GM23338 (cell line): ENCODE measurements at regions not wholly inside any gene's neighbourhood (a gene's known extent, or its start where the extent isn't known, plus 50 kb on each side); places are given as distances from the start of the nearest gene placed in this dataset.

Source experiments
- ATAC-seq: fragments of 200-7000 bp; cut with Tn5 transposase; 3 replicates; pipeline ENCODE4 v1.9.1; 2020
- DNase-seq: peaks from one replicate; pipeline ENCODE4 v3.0.0-alpha.2; 2015; ENCODE audit warnings: low spot score
- H2AFZ ChIP-seq: fragments of 200-600 bp; sonication (generic); 2 replicates; pipeline ENCODE4 v1.8.0; 2016; ENCODE audit warnings: antibody characterized with exemption, mild to moderate bottlenecking, moderate library complexity
- H3F3A ChIP-seq: fragments of 200-600 bp; sonication (generic); replicated peaks from 2 replicates; pipeline ENCODE4 v1.8.0; 2017; ENCODE audit warnings: antibody characterized with exemption, mixed run types, low read depth
- H3K27ac ChIP-seq: fragments of 200-600 bp; sonication (generic); 2 replicates; pipeline ENCODE4 v1.6.1; 2016; ENCODE audit warnings: low read depth
- H3K27me3 ChIP-seq: fragments of 200-600 bp; sonication (generic); 2 replicates; pipeline ENCODE4 v1.8.0; 2016; ENCODE audit warnings: mild to moderate bottlenecking, mixed run types, moderate library complexity; ENCODE audit not compliant: insufficient read depth
- H3K36me3 ChIP-seq: fragments of 200-600 bp; sonication (generic); 2 replicates; pipeline ENCODE4 v1.8.0; 2016; ENCODE audit warnings: mild to moderate bottlenecking; ENCODE audit not compliant: insufficient read depth
- H3K4me1 ChIP-seq: fragments of 200-600 bp; sonication (generic); 2 replicates; pipeline ENCODE4 v1.8.0; 2016; ENCODE audit warnings: mild to moderate bottlenecking, moderate library complexity; ENCODE audit not compliant: insufficient read depth
- H3K4me2 ChIP-seq: fragments of 200-600 bp; sonication (generic); 2 replicates; pipeline ENCODE4 v1.7.1; 2017; ENCODE audit warnings: mixed run types
- H3K4me3 ChIP-seq: fragments of 200-600 bp; sonication (generic); 2 replicates; pipeline ENCODE4 v1.6.1; 2016; ENCODE audit warnings: mixed run types
- H3K79me2 ChIP-seq: fragments of 200-600 bp; sonication (generic); replicated peaks from 2 replicates; pipeline ENCODE4 v1.8.0; 2017; ENCODE audit warnings: mild to moderate bottlenecking; ENCODE audit not compliant: insufficient read depth
- H3K9me2 ChIP-seq: fragments of 200-600 bp; sonication (generic); 2 replicates; pipeline ENCODE4 v1.8.0; 2017; ENCODE audit not compliant: insufficient read depth
- H4K20me1 ChIP-seq: fragments of 200-600 bp; sonication (generic); replicated peaks from 2 replicates; pipeline ENCODE4 v1.8.0; 2017; ENCODE audit warnings: mild to moderate bottlenecking; ENCODE audit not compliant: insufficient read depth
- H3K27ac Mint-ChIP-seq: 2 replicates; pipeline ENCODE4 v1.8.0; 2020; ENCODE audit warnings: inconsistent platforms, mild to moderate bottlenecking, moderate library complexity, mixed read lengths
- H3K27me3 Mint-ChIP-seq: 3 replicates; pipeline ENCODE4 v1.8.0; 2022; ENCODE audit warnings: low read depth, mild to moderate bottlenecking, moderate library complexity, mixed read lengths, inconsistent platforms; ENCODE audit not compliant: insufficient read depth, poor library complexity
- H3K36me3 Mint-ChIP-seq: 3 replicates; pipeline ENCODE4 v1.8.0; 2021; ENCODE audit warnings: low read depth, mild to moderate bottlenecking, inconsistent platforms, moderate library complexity, mixed read lengths
- H3K4me1 Mint-ChIP-seq: 3 replicates; pipeline ENCODE4 v1.8.0; 2020; ENCODE audit warnings: mild to moderate bottlenecking, inconsistent platforms, mixed read lengths
- H3K4me3 Mint-ChIP-seq: 3 replicates; pipeline ENCODE4 v1.8.0; 2021; ENCODE audit warnings: moderate library complexity, mild to moderate bottlenecking, inconsistent platforms, mixed read lengths
- H3K9me3 Mint-ChIP-seq: 3 replicates; pipeline ENCODE4 v1.8.0; 2020; ENCODE audit warnings: moderate library complexity, mild to moderate bottlenecking, inconsistent platforms, mixed read lengths
- CREB1 ChIP-seq: fragments of 250-450 bp; sonication (Bioruptor Pico); IDR thresholded peaks from 2 replicates; pipeline ENCODE4 v1.5.0; 2020; ENCODE audit warnings: low read depth, mild to moderate bottlenecking, moderate library complexity
- CTCF ChIP-seq, 2 experiments: fragments of 200-600 bp in 1 of 2; sonication (generic) in 1 of 2; conservative IDR thresholded peaks; 2 replicates each; pipeline versions ENCODE4 v1.5.1 to v1.6.1; 2016 to 2017; ENCODE audit warnings: antibody characterized with exemption in 2 of 2, low read depth in 2 of 2, mild to moderate bottlenecking in 2 of 2, moderate library complexity in 1 of 2
- ETS1 ChIP-seq: IDR thresholded peaks from 2 replicates; pipeline ENCODE4 v1.6.1; 2016; ENCODE audit warnings: antibody characterized with exemption
- EZH2phosphoT487 ChIP-seq: fragments of 200-600 bp; sonication (generic); IDR thresholded peaks from one replicate; pipeline ENCODE4 v1.8.1; 2018; ENCODE audit warnings: antibody characterized with exemption; ENCODE audit not compliant: unreplicated experiment
- REST ChIP-seq: IDR thresholded peaks from one replicate; pipeline ENCODE4 v1.6.1; 2018; ENCODE audit warnings: antibody characterized with exemption; ENCODE audit not compliant: unreplicated experiment
- STAT1 ChIP-seq: IDR thresholded peaks from one replicate; pipeline ENCODE4 v1.6.1; 2016; ENCODE audit warnings: antibody characterized with exemption; ENCODE audit not compliant: unreplicated experiment
- ZNF331 ChIP-seq: fragments of 250-450 bp; sonication (Bioruptor Pico); IDR thresholded peaks from 2 replicates; pipeline ENCODE4 v1.5.0; 2020; ENCODE audit warnings: low read depth, mild to moderate bottlenecking, moderate library complexity
- ZNF462 ChIP-seq: fragments of 250-450 bp; sonication (Bioruptor Pico); IDR thresholded peaks from 2 replicates; pipeline ENCODE4 v1.5.0; 2020; ENCODE audit warnings: mild to moderate bottlenecking, moderate library complexity

- TF ChIP-seq ZNF462 (CRISPR knock-in tag), result no peak
- TF ChIP-seq CREB1 (CRISPR knock-in tag), result no peak
- TF ChIP-seq REST, result no peak
- TF ChIP-seq ZNF331, result no peak
Observed at GRCh38 chr10:125248489-125248888, 88.1 kb upstream of the CTBP2 start (continued).

GRCh38 chr10:125247576-125247975, 87.2 kb upstream of the CTBP2 start:
- Histone ChIP-seq H4K20me1 (no peaks in the 10 kb centered on the region), H3K27ac (no peak overlapping the region), H3F3A (no peaks in the 10 kb centered on the region), H3K9me2 (peaks cover 2% of the 10 kb centered on the region), H3K4me1 (0 out of 2 replicates have a peak, but pooled peaks cover 4% of the 10 kb centered on the region), H3K4me3 (no peak overlapping the region), H3K36me3 (no peaks in the 10 kb centered on the region), H3K79me2 (no peaks in the 10 kb centered on the region), H3K4me2 (no peak overlapping the region), H3K27me3 (no peaks in the 10 kb centered on the region), H2AFZ (no peak overlapping the region)
- peaks cover 5% of the 10 kb centered on the region for H3K27me3 Mint-ChIP-seq
- ATAC-seq (no peak), DNase-seq (no peak)
- no peak overlapping the region for H3K4me3 Mint-ChIP-seq
- H3K4me1 Mint-ChIP-seq, result no peaks in the 10 kb centered on the region; the same call in 2 of the 3 replicates
- peaks cover 13% of the 10 kb centered on the region for H3K9me3 Mint-ChIP-seq
- H3K27ac Mint-ChIP-seq, result no peak overlapping the region
- 0 out of 3 replicates have a peak, but pooled peaks cover 5% of the 10 kb centered on the region for H3K36me3 Mint-ChIP-seq
- TF ChIP-seq CREB1 (CRISPR knock-in tag), result no peak
- TF ChIP-seq EZH2phosphoT487, result no peak
- TF ChIP-seq CTCF (conservative IDR thresholded peaks at IDR 0.05; ENCODE audit: low read depth in 2 of 2), result no peak
- TF ChIP-seq STAT1, result no peak
- no peak for TF ChIP-seq ZNF331
- no peak for TF ChIP-seq REST
- TF ChIP-seq ETS1, result no peak
